ENCODE measurements at regions not wholly inside any gene's neighbourhood (a gene's known extent, or its start where the extent isn't known, plus 50 kb on each side); places are given as distances from the start of the nearest gene placed in this dataset.

GRCh38 chr1:195511501-195511900, 1096.7 kb downstream of the KCNT2 start:
- no peaks in the 10 kb centered on the region for H3K4me1 ChIP-seq (ENCODE audit: control insufficient read depth, insufficient read depth, low read length)
- H3K9me3 ChIP-seq (replicated peaks; ENCODE audit: low read length) = no peaks in the 10 kb centered on the region
- H3K27me3 ChIP-seq (ENCODE audit: control insufficient read depth, insufficient read depth, low read length) = no peaks in the 10 kb centered on the region
- no peak overlapping the region for H3K9ac ChIP-seq (ENCODE audit: low read depth, low read length)
- H3K4me2 ChIP-seq (ENCODE audit: low read length) = no peak overlapping the region
- no peaks in the 10 kb centered on the region for H3K36me3 ChIP-seq (ENCODE audit: insufficient read depth, low read length)
- H3K4me3 ChIP-seq (ENCODE audit: low read length) = no peak overlapping the region

- Histone ChIP-seq H3K4me3 (ENCODE audit: low read length) (no peak overlapping the region), H3K9ac (ENCODE audit: low read depth, low read length) (no peak overlapping the region), H3K36me3 (ENCODE audit: insufficient read depth, low read length) (no peaks in the 10 kb centered on the region), H3K4me2 (ENCODE audit: low read length) (no peak overlapping the region), H3K4me1 (ENCODE audit: control insufficient read depth, insufficient read depth, low read length) (no peaks in the 10 kb centered on the region), H3K27me3 (ENCODE audit: control insufficient read depth, insufficient read depth, low read length) (no peaks in the 10 kb centered on the region), H3K9me3 (replicated peaks; ENCODE audit: low read length) (no peaks in the 10 kb centered on the region)
Measured at GRCh38 chr1:195501118-195501517, 1107.1 kb downstream of the KCNT2 start.

- H3K9me3 ChIP-seq (replicated peaks; ENCODE audit: low read length) = no peaks in the 10 kb centered on the region
- no peak overlapping the region for H3K4me3 ChIP-seq (ENCODE audit: low read length)
- no peak overlapping the region for H3K9ac ChIP-seq (ENCODE audit: low read depth, low read length)
- no peaks in the 10 kb centered on the region for H3K4me1 ChIP-seq (ENCODE audit: control insufficient read depth, insufficient read depth, low read length)
- no peak overlapping the region for H3K4me2 ChIP-seq (ENCODE audit: low read length)
- H3K27me3 ChIP-seq (ENCODE audit: control insufficient read depth, insufficient read depth, low read length) = no peaks in the 10 kb centered on the region
- no peaks in the 10 kb centered on the region for H3K36me3 ChIP-seq (ENCODE audit: insufficient read depth, low read length)
Measured at GRCh38 chr1:195495720-195496635, 1112.3 kb downstream of the KCNT2 start.

- Histone ChIP-seq H3K9me3 (replicated peaks; ENCODE audit: low read length) (no peaks in the 10 kb centered on the region), H3K4me3 (ENCODE audit: low read length) (no peak overlapping the region), H3K4me2 (ENCODE audit: low read length) (no peak overlapping the region), H3K36me3 (ENCODE audit: insufficient read depth, low read length) (no peaks in the 10 kb centered on the region), H3K27me3 (ENCODE audit: control insufficient read depth, insufficient read depth, low read length) (no peaks in the 10 kb centered on the region), H3K4me1 (ENCODE audit: control insufficient read depth, insufficient read depth, low read length) (no peaks in the 10 kb centered on the region), H3K9ac (ENCODE audit: low read depth, low read length) (no peak overlapping the region)
Measured at GRCh38 chr1:195482137-195482536, 1126.1 kb downstream of the KCNT2 start.

- Histone ChIP-seq H3K4me1 (ENCODE audit: control insufficient read depth, insufficient read depth, low read length) (no peaks in the 10 kb centered on the region), H3K9me3 (replicated peaks; ENCODE audit: low read length) (no peaks in the 10 kb centered on the region), H3K36me3 (ENCODE audit: insufficient read depth, low read length) (no peaks in the 10 kb centered on the region)
Measured at GRCh38 chr1:195481293-195481692, 1126.9 kb downstream of the KCNT2 start.

GRCh38 chr1:195475568-195475967, 1132.7 kb downstream of the KCNT2 start:
- H3K36me3 ChIP-seq (ENCODE audit: insufficient read depth, low read length) = no peaks in the 10 kb centered on the region
- no peaks in the 10 kb centered on the region for H3K27me3 ChIP-seq (ENCODE audit: control insufficient read depth, insufficient read depth, low read length)
- no peak overlapping the region for H3K4me3 ChIP-seq (ENCODE audit: low read length)
- H3K4me2 ChIP-seq (ENCODE audit: low read length) = no peak overlapping the region
- no peaks in the 10 kb centered on the region for H3K9me3 ChIP-seq (replicated peaks; ENCODE audit: low read length)
- no peak overlapping the region for H3K9ac ChIP-seq (ENCODE audit: low read depth, low read length)
- no peaks in the 10 kb centered on the region for H3K4me1 ChIP-seq (ENCODE audit: control insufficient read depth, insufficient read depth, low read length)

More at GRCh38 chr1:195481293-195481692, 1126.9 kb downstream of the KCNT2 start:
- Histone ChIP-seq H3K27me3 (ENCODE audit: control insufficient read depth, insufficient read depth, low read length) (no peaks in the 10 kb centered on the region), H3K9ac (ENCODE audit: low read depth, low read length) (no peak overlapping the region), H3K4me3 (ENCODE audit: low read length) (no peak overlapping the region), H3K4me2 (ENCODE audit: low read length) (no peak overlapping the region)

- H3K4me2 ChIP-seq (ENCODE audit: low read length) = no peak overlapping the region
- H3K9ac ChIP-seq (ENCODE audit: low read depth, low read length) = no peak overlapping the region
- no peak overlapping the region for H3K4me3 ChIP-seq (ENCODE audit: low read length)
- H3K9me3 ChIP-seq (replicated peaks; ENCODE audit: low read length) = no peaks in the 10 kb centered on the region
- no peaks in the 10 kb centered on the region for H3K36me3 ChIP-seq (ENCODE audit: insufficient read depth, low read length)
- H3K27me3 ChIP-seq (ENCODE audit: control insufficient read depth, insufficient read depth, low read length) = no peaks in the 10 kb centered on the region
- no peaks in the 10 kb centered on the region for H3K4me1 ChIP-seq (ENCODE audit: control insufficient read depth, insufficient read depth, low read length)
Measured at GRCh38 chr1:195472291-195472690, 1135.9 kb downstream of the KCNT2 start.

- Histone ChIP-seq H3K4me1 (ENCODE audit: control insufficient read depth, insufficient read depth, low read length) (no peaks in the 10 kb centered on the region), H3K9me3 (replicated peaks; ENCODE audit: low read length) (no peaks in the 10 kb centered on the region), H3K36me3 (ENCODE audit: insufficient read depth, low read length) (no peaks in the 10 kb centered on the region), H3K9ac (ENCODE audit: low read depth, low read length) (no peak overlapping the region), H3K27me3 (ENCODE audit: control insufficient read depth, insufficient read depth, low read length) (no peaks in the 10 kb centered on the region), H3K4me2 (ENCODE audit: low read length) (no peak overlapping the region), H3K4me3 (ENCODE audit: low read length) (no peak overlapping the region)
Measured at GRCh38 chr1:195466639-195467038, 1141.6 kb downstream of the KCNT2 start.

- Histone ChIP-seq H3K36me3 (ENCODE audit: insufficient read depth, low read length) (no peaks in the 10 kb centered on the region), H3K9ac (ENCODE audit: low read depth, low read length) (no peak overlapping the region), H3K4me3 (ENCODE audit: low read length) (no peak overlapping the region), H3K4me1 (ENCODE audit: control insufficient read depth, insufficient read depth, low read length) (no peaks in the 10 kb centered on the region), H3K4me2 (ENCODE audit: low read length) (no peak overlapping the region), H3K9me3 (replicated peaks; ENCODE audit: low read length) (no peaks in the 10 kb centered on the region), H3K27me3 (ENCODE audit: control insufficient read depth, insufficient read depth, low read length) (no peaks in the 10 kb centered on the region)
Measured at GRCh38 chr1:195462646-195463045, 1145.6 kb downstream of the KCNT2 start.

GRCh38 chr1:195462152-195462551, 1146.1 kb downstream of the KCNT2 start:
- Histone ChIP-seq H3K9me3 (replicated peaks; ENCODE audit: low read length) (no peaks in the 10 kb centered on the region), H3K27me3 (ENCODE audit: control insufficient read depth, insufficient read depth, low read length) (no peaks in the 10 kb centered on the region), H3K36me3 (ENCODE audit: insufficient read depth, low read length) (no peaks in the 10 kb centered on the region), H3K4me3 (ENCODE audit: low read length) (no peak overlapping the region), H3K4me2 (ENCODE audit: low read length) (no peak overlapping the region), H3K9ac (ENCODE audit: low read depth, low read length) (no peak overlapping the region), H3K4me1 (ENCODE audit: control insufficient read depth, insufficient read depth, low read length) (no peaks in the 10 kb centered on the region)

- Histone ChIP-seq H3K9ac (ENCODE audit: low read depth, low read length) (no peak overlapping the region), H3K4me1 (ENCODE audit: control insufficient read depth, insufficient read depth, low read length) (no peaks in the 10 kb centered on the region), H3K4me3 (ENCODE audit: low read length) (no peak overlapping the region), H3K4me2 (ENCODE audit: low read length) (no peak overlapping the region), H3K9me3 (replicated peaks; ENCODE audit: low read length) (no peaks in the 10 kb centered on the region), H3K27me3 (ENCODE audit: control insufficient read depth, insufficient read depth, low read length) (no peaks in the 10 kb centered on the region), H3K36me3 (ENCODE audit: insufficient read depth, low read length) (no peaks in the 10 kb centered on the region)
Measured at GRCh38 chr1:195458365-195458764, 1149.9 kb downstream of the KCNT2 start.

- no peaks in the 10 kb centered on the region for H3K27me3 ChIP-seq (ENCODE audit: control insufficient read depth, insufficient read depth, low read length)
- H3K4me3 ChIP-seq (ENCODE audit: low read length) = no peak overlapping the region
- no peak overlapping the region for H3K9ac ChIP-seq (ENCODE audit: low read depth, low read length)
- no peaks in the 10 kb centered on the region for H3K9me3 ChIP-seq (replicated peaks; ENCODE audit: low read length)
- no peaks in the 10 kb centered on the region for H3K36me3 ChIP-seq (ENCODE audit: insufficient read depth, low read length)
- H3K4me1 ChIP-seq (ENCODE audit: control insufficient read depth, insufficient read depth, low read length) = no peaks in the 10 kb centered on the region
- no peak overlapping the region for H3K4me2 ChIP-seq (ENCODE audit: low read length)
Measured at GRCh38 chr1:195450794-195451193, 1157.4 kb downstream of the KCNT2 start.

Measured in skeletal muscle satellite cell (primary cell).